ENCODE measurements at regions not wholly inside any gene's neighbourhood (a gene's known extent, or its start where the extent isn't known, plus 50 kb on each side); places are given as distances from the start of the nearest gene placed in this dataset.

- DNase-seq, result no peak
These were observed 414.1 kb downstream of the ACTL7B start for GRCh38 chr9:108441726-108442125.

GRCh38 chr9:108441251-108441650, 414.5 kb downstream of the ACTL7B start:
- no peak for DNase-seq

- peak; percentile 84 for DNase-seq
These were observed 415.8 kb downstream of the ACTL7B start for GRCh38 chr9:108439947-108440346.

- DNase-seq, result no peak
These were observed 418.1 kb downstream of the ACTL7B start for GRCh38 chr9:108437656-108438055.

GRCh38 chr9:108436448-108436847, 419.3 kb downstream of the ACTL7B start:
- DNase-seq, result no peak

- DNase-seq, result peak; percentile 22
These were observed 421.3 kb downstream of the ACTL7B start for GRCh38 chr9:108434502-108434901.

GRCh38 chr9:108434036-108434435, 421.8 kb downstream of the ACTL7B start:
- DNase-seq, result no peak

- no peak for DNase-seq
These were observed 425.1 kb downstream of the ACTL7B start for GRCh38 chr9:108430655-108431054.

- DNase-seq, result no peak
These were observed 428.0 kb downstream of the ACTL7B start for GRCh38 chr9:108427751-108428150.

GRCh38 chr9:108426421-108426940, 429.3 kb downstream of the ACTL7B start:
- peak; percentile 36 for DNase-seq

GRCh38 chr9:108423433-108423832, 432.4 kb downstream of the ACTL7B start:
- DNase-seq, result no peak

GRCh38 chr9:108419379-108419778, 436.4 kb downstream of the ACTL7B start:
- no peak for DNase-seq

GRCh38 chr9:108417726-108418125, 438.1 kb downstream of the ACTL7B start:
- DNase-seq, result no peak

GRCh38 chr9:108417312-108417711, 438.5 kb downstream of the ACTL7B start:
- DNase-seq, result no peak

- no peak for DNase-seq
These were observed 439.5 kb downstream of the ACTL7B start for GRCh38 chr9:108416324-108416723.

GRCh38 chr9:108413809-108414208, 442.0 kb downstream of the ACTL7B start:
- DNase-seq, result no peak

GRCh38 chr9:108412755-108413154, 443.0 kb downstream of the ACTL7B start:
- DNase-seq, result peak; percentile 15

GRCh38 chr9:108411632-108412031, 444.2 kb downstream of the ACTL7B start:
- no peak for DNase-seq

GRCh38 chr9:108410161-108410560, 445.6 kb downstream of the ACTL7B start:
- no peak for DNase-seq

GRCh38 chr9:108400297-108400696, 455.5 kb downstream of the ACTL7B start:
- DNase-seq, result no peak

GRCh38 chr9:108399851-108400250, 455.9 kb downstream of the ACTL7B start:
- no peak for DNase-seq

- no peak for DNase-seq
These were observed 458.5 kb downstream of the ACTL7B start for GRCh38 chr9:108397286-108397685.

- no peak for DNase-seq
These were observed 459.2 kb downstream of the ACTL7B start for GRCh38 chr9:108396611-108397010.

GRCh38 chr9:108396193-108396592, 459.6 kb downstream of the ACTL7B start:
- no peak for DNase-seq

- DNase-seq, result no peak
These were observed 460.4 kb downstream of the ACTL7B start for GRCh38 chr9:108395421-108395820.

GRCh38 chr9:108394726-108395125, 461.1 kb downstream of the ACTL7B start:
- DNase-seq, result no peak

Measured in fibroblast of skin of right biceps (primary cell).